Activated CD4-positive, alpha-beta T cell treated with anti-CD3 and anti-CD28 coated beads for 48 hours (primary cell): ENCODE measurements at regions not wholly inside any gene's neighbourhood (a gene's known extent, or its start where the extent isn't known, plus 50 kb on each side); places are given as distances from the start of the nearest gene placed in this dataset.

Experiments used
- DNase-seq: peaks from one replicate; pipeline ENCODE4 v3.0.0-alpha.2; 2020

GRCh38 chrX:20595928-20596575, 329.3 kb upstream of the RPS6KA3 start:
- DNase-seq: peak; percentile 69

GRCh38 chrX:20594985-20595384, 328.3 kb upstream of the RPS6KA3 start:
- DNase-seq: no peak

GRCh38 chrX:20593836-20594235, 327.1 kb upstream of the RPS6KA3 start:
- DNase-seq: no peak

GRCh38 chrX:20593402-20593801, 326.7 kb upstream of the RPS6KA3 start:
- DNase-seq: no peak

GRCh38 chrX:20591246-20591645, 324.5 kb upstream of the RPS6KA3 start:
- DNase-seq: no peak

GRCh38 chrX:20585782-20586181, 319.1 kb upstream of the RPS6KA3 start:
- DNase-seq: no peak

- DNase-seq: no peak
Measured at GRCh38 chrX:20571611-20572010, 304.9 kb upstream of the RPS6KA3 start.

GRCh38 chrX:20567108-20567507, 300.4 kb upstream of the RPS6KA3 start:
- no peak for DNase-seq

- no peak for DNase-seq
Measured at GRCh38 chrX:20547611-20548051, 280.9 kb upstream of the RPS6KA3 start.

GRCh38 chrX:20545538-20545937, 278.8 kb upstream of the RPS6KA3 start:
- DNase-seq: no peak

- DNase-seq: no peak
Measured at GRCh38 chrX:20542072-20542471, 275.4 kb upstream of the RPS6KA3 start.

GRCh38 chrX:20538974-20539373, 272.3 kb upstream of the RPS6KA3 start:
- no peak for DNase-seq

GRCh38 chrX:20531667-20532066, 265.0 kb upstream of the RPS6KA3 start:
- DNase-seq: no peak

GRCh38 chrX:20530406-20530921, 263.8 kb upstream of the RPS6KA3 start:
- peak; percentile 61 for DNase-seq

GRCh38 chrX:20529711-20530110, 263.0 kb upstream of the RPS6KA3 start:
- no peak for DNase-seq

GRCh38 chrX:20529301-20529700, 262.6 kb upstream of the RPS6KA3 start:
- DNase-seq: no peak

GRCh38 chrX:20527558-20528011, 260.9 kb upstream of the RPS6KA3 start:
- no peak for DNase-seq

GRCh38 chrX:20527041-20527440, 260.3 kb upstream of the RPS6KA3 start:
- DNase-seq: no peak

GRCh38 chrX:20523626-20524312, 257.1 kb upstream of the RPS6KA3 start:
- DNase-seq: no peak

GRCh38 chrX:20522420-20522819, 255.7 kb upstream of the RPS6KA3 start:
- no peak for DNase-seq

GRCh38 chrX:20521222-20521621, 254.5 kb upstream of the RPS6KA3 start:
- DNase-seq: no peak

- DNase-seq: no peak
Measured at GRCh38 chrX:20519826-20520225, 253.1 kb upstream of the RPS6KA3 start.

GRCh38 chrX:20519146-20519545, 252.4 kb upstream of the RPS6KA3 start:
- DNase-seq: no peak

- DNase-seq: no peak
Measured at GRCh38 chrX:20517565-20517964, 250.9 kb upstream of the RPS6KA3 start.
